GM23338 (cell line): ENCODE measurements at regions not wholly inside any gene's neighbourhood (a gene's known extent, or its start where the extent isn't known, plus 50 kb on each side); places are given as distances from the start of the nearest gene placed in this dataset.

Experiments
- EZH2 ChIP-seq: fragments of 200-600 bp; sonication (generic); IDR thresholded peaks from one replicate; pipeline ENCODE4 v1.8.0; 2017; ENCODE audit warnings: antibody characterized with exemption, mild to moderate bottlenecking, low read depth; ENCODE audit not compliant: unreplicated experiment
- JUNB ChIP-seq: IDR thresholded peaks from one replicate; pipeline ENCODE4 v1.6.1; 2016; ENCODE audit warnings: antibody characterized with exemption; ENCODE audit not compliant: unreplicated experiment
- POLR2AphosphoS5 ChIP-seq: IDR thresholded peaks from 2 replicates; pipeline ENCODE4 v1.6.1; 2016; ENCODE audit warnings: antibody characterized with exemption, low read depth
- TF ChIP-seq, protein P1 (sequence below), 2 experiments: fragments of 200-600 bp in 1 of 2; sonication (generic) in 1 of 2; conservative IDR thresholded peaks; 2 replicates each; pipeline versions ENCODE4 v1.5.1 to v1.6.1; 2016 to 2017; ENCODE audit warnings: antibody characterized with exemption in 2 of 2, low read depth in 2 of 2, mild to moderate bottlenecking in 2 of 2, moderate library complexity in 1 of 2
- TF ChIP-seq, protein P2 (sequence below): IDR thresholded peaks from one replicate; pipeline ENCODE4 v1.6.1; 2018; ENCODE audit warnings: antibody characterized with exemption; ENCODE audit not compliant: unreplicated experiment
- TF ChIP-seq, protein P3 (sequence below): IDR thresholded peaks from 2 replicates; pipeline ENCODE4 v1.6.1; 2016; ENCODE audit warnings: antibody characterized with exemption

DNA sequence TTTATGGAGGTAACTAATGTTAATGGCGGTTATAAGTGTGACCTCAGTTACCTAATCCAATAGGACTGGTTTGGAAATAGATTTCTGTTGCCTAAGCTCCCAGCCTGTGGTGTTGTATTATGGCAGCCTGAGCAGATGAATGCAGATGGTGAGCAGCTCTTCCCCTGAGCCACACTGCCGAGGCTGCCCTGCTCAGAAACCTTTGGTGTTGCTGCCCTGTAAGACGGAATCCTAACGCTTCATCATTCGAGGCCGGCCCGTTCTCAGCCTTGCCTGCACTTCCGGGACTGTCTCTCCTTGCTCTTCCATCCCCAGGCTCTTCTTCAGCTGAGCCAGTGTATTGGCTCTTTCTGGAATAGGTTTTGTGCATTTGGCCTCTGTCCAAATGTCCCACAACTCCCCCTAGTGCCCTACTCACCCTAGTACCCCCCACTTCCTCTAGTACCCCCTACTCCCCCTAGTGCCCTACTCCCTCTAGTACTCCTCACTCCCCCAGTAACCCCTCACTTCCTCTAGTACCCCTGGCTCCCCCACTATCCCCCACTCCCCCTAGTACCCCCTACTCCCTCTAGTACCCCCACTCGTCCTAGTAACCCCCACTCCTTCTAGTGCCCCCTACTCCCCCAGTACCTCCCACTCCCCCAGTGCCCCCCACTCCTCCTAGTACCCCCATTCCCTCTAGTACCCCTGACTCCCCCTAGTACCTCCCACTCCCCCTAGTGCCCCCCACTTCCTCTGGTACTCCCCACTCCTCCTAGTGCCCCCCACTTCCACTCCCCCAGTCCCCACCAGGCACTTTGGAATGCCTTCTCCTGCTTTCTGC lies 106.0 kb upstream of the TAF1B start:
- TF ChIP-seq, protein P1, sequence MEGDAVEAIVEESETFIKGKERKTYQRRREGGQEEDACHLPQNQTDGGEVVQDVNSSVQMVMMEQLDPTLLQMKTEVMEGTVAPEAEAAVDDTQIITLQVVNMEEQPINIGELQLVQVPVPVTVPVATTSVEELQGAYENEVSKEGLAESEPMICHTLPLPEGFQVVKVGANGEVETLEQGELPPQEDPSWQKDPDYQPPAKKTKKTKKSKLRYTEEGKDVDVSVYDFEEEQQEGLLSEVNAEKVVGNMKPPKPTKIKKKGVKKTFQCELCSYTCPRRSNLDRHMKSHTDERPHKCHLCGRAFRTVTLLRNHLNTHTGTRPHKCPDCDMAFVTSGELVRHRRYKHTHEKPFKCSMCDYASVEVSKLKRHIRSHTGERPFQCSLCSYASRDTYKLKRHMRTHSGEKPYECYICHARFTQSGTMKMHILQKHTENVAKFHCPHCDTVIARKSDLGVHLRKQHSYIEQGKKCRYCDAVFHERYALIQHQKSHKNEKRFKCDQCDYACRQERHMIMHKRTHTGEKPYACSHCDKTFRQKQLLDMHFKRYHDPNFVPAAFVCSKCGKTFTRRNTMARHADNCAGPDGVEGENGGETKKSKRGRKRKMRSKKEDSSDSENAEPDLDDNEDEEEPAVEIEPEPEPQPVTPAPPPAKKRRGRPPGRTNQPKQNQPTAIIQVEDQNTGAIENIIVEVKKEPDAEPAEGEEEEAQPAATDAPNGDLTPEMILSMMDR (conservative IDR thresholded peaks at IDR 0.05; ENCODE audit: low read depth in 2 of 2): peak in 1 of 2 experiments; percentile 31; a peak in 2 of 4 replicates
- no peak for TF ChIP-seq POLR2AphosphoS5
- no peak for TF ChIP-seq EZH2
- TF ChIP-seq, protein P2, sequence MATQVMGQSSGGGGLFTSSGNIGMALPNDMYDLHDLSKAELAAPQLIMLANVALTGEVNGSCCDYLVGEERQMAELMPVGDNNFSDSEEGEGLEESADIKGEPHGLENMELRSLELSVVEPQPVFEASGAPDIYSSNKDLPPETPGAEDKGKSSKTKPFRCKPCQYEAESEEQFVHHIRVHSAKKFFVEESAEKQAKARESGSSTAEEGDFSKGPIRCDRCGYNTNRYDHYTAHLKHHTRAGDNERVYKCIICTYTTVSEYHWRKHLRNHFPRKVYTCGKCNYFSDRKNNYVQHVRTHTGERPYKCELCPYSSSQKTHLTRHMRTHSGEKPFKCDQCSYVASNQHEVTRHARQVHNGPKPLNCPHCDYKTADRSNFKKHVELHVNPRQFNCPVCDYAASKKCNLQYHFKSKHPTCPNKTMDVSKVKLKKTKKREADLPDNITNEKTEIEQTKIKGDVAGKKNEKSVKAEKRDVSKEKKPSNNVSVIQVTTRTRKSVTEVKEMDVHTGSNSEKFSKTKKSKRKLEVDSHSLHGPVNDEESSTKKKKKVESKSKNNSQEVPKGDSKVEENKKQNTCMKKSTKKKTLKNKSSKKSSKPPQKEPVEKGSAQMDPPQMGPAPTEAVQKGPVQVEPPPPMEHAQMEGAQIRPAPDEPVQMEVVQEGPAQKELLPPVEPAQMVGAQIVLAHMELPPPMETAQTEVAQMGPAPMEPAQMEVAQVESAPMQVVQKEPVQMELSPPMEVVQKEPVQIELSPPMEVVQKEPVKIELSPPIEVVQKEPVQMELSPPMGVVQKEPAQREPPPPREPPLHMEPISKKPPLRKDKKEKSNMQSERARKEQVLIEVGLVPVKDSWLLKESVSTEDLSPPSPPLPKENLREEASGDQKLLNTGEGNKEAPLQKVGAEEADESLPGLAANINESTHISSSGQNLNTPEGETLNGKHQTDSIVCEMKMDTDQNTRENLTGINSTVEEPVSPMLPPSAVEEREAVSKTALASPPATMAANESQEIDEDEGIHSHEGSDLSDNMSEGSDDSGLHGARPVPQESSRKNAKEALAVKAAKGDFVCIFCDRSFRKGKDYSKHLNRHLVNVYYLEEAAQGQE: no peak
- TF ChIP-seq, protein P3, sequence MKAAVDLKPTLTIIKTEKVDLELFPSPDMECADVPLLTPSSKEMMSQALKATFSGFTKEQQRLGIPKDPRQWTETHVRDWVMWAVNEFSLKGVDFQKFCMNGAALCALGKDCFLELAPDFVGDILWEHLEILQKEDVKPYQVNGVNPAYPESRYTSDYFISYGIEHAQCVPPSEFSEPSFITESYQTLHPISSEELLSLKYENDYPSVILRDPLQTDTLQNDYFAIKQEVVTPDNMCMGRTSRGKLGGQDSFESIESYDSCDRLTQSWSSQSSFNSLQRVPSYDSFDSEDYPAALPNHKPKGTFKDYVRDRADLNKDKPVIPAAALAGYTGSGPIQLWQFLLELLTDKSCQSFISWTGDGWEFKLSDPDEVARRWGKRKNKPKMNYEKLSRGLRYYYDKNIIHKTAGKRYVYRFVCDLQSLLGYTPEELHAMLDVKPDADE: no peak
- no peak for TF ChIP-seq JUNB
